Chondrocyte (in vitro differentiated cells): ENCODE measurements at regions not wholly inside any gene's neighbourhood (a gene's known extent, or its start where the extent isn't known, plus 50 kb on each side); places are given as distances from the start of the nearest gene placed in this dataset.

ENCODE experiments used
- DNase-seq: peaks from one replicate; pipeline ENCODE4 v3.0.0; 2021; ENCODE audit warnings: mixed read lengths, low spot score
- H3K27ac Mint-ChIP-seq: one replicate; pipeline ENCODE4 v1.8.0; 2021; ENCODE audit warnings: mild to moderate bottlenecking, moderate library complexity, mixed read lengths; ENCODE audit not compliant: unreplicated experiment
- H3K27me3 Mint-ChIP-seq: 2 replicates; pipeline ENCODE4 v1.8.0; 2021; ENCODE audit warnings: low read depth, mixed read lengths
- H3K36me3 Mint-ChIP-seq: 2 replicates; pipeline ENCODE4 v1.8.0; 2021; ENCODE audit warnings: low read depth, mixed read lengths
- H3K4me1 Mint-ChIP-seq: 2 replicates; pipeline ENCODE4 v1.8.0; 2021; ENCODE audit warnings: low read depth, mild to moderate bottlenecking, mixed read lengths
- H3K4me3 Mint-ChIP-seq: one replicate; pipeline ENCODE4 v1.8.0; 2021; ENCODE audit warnings: mild to moderate bottlenecking, moderate library complexity, mixed read lengths; ENCODE audit not compliant: unreplicated experiment
- H3K9me3 Mint-ChIP-seq: 2 replicates; pipeline ENCODE4 v1.8.0; 2021; ENCODE audit warnings: low read depth, mixed read lengths
- CTCF ChIP-seq: fragments of 200-600 bp; sonication (generic); IDR thresholded peaks from 2 replicates; pipeline ENCODE4 v1.5.0; 2021; ENCODE audit warnings: antibody characterized with exemption, mild to moderate bottlenecking, moderate library complexity

- DNase-seq = no peak
- no peak for TF ChIP-seq CTCF
- no peaks in the 10 kb centered on the region for H3K36me3 Mint-ChIP-seq
- H3K9me3 Mint-ChIP-seq = peaks cover 5% of the 10 kb centered on the region
- peaks cover 35% of the 10 kb centered on the region for H3K27me3 Mint-ChIP-seq
- H3K4me1 Mint-ChIP-seq = no peaks in the 10 kb centered on the region
- H3K27ac Mint-ChIP-seq = no peak overlapping the region
- H3K4me3 Mint-ChIP-seq = no peak overlapping the region
Measured at GRCh38 chr7:113636727-113637421, 281.9 kb downstream of the PPP1R3A start.

GRCh38 chr7:113635492-113635891 lies 283.3 kb downstream of the PPP1R3A start:
- H3K9me3 Mint-ChIP-seq = no peaks in the 10 kb centered on the region
- no peak for TF ChIP-seq CTCF
- no peak for DNase-seq
- H3K36me3 Mint-ChIP-seq = no peaks in the 10 kb centered on the region
- no peaks in the 10 kb centered on the region for H3K4me1 Mint-ChIP-seq
- H3K27me3 Mint-ChIP-seq = peaks cover 31% of the 10 kb centered on the region
- H3K4me3 Mint-ChIP-seq = no peak overlapping the region
- no peak overlapping the region for H3K27ac Mint-ChIP-seq

- Mint-ChIP-seq H3K4me3 (no peak overlapping the region), H3K36me3 (peaks cover 2% of the 10 kb centered on the region), H3K27ac (no peak overlapping the region), H3K4me1 (no peaks in the 10 kb centered on the region), H3K9me3 (no peaks in the 10 kb centered on the region), H3K27me3 (peaks cover 23% of the 10 kb centered on the region)
- no peak for TF ChIP-seq CTCF
- DNase-seq = no peak
Measured at GRCh38 chr7:113633073-113633472, 285.7 kb downstream of the PPP1R3A start.

GRCh38 chr7:113628948-113629847 lies 289.6 kb downstream of the PPP1R3A start:
- H3K9me3 Mint-ChIP-seq = no peaks in the 10 kb centered on the region
- no peak for TF ChIP-seq CTCF

GRCh38 chr7:113625494-113626102 lies 293.2 kb downstream of the PPP1R3A start:
- Mint-ChIP-seq H3K9me3 (peaks cover 15% of the 10 kb centered on the region), H3K4me1 (no peaks in the 10 kb centered on the region), H3K27ac (no peak overlapping the region), H3K27me3 (peaks cover 7% of the 10 kb centered on the region), H3K36me3 (peaks cover 3% of the 10 kb centered on the region), H3K4me3 (no peak overlapping the region)
- DNase-seq = no peak
- no peak for TF ChIP-seq CTCF

More at GRCh38 chr7:113628948-113629847, 289.6 kb downstream of the PPP1R3A start:
- Mint-ChIP-seq H3K36me3 (peaks cover 2% of the 10 kb centered on the region), H3K4me3 (no peak overlapping the region), H3K27ac (no peak overlapping the region), H3K27me3 (peaks cover 15% of the 10 kb centered on the region), H3K4me1 (no peaks in the 10 kb centered on the region)
- DNase-seq = no peak
